H1 (cell line): ENCODE measurements at regions not wholly inside any gene's neighbourhood (a gene's known extent, or its start where the extent isn't known, plus 50 kb on each side); places are given as distances from the start of the nearest gene placed in this dataset.

Experiments used
- ASH2L ChIP-seq: fragments of 200-600, 300-600 bp; sonication (generic); IDR thresholded peaks from one replicate; pipeline ENCODE4 v1.7.1; 2017; ENCODE audit warnings: low read length
- TF ChIP-seq, protein P1 (sequence below): fragments of 300-600 bp; sonication (generic); IDR thresholded peaks from 2 replicates; pipeline ENCODE4 v1.7.1; 2012; ENCODE audit warnings: low read length, moderate library complexity, mild to moderate bottlenecking, inconsistent platforms; ENCODE audit not compliant: insufficient replicate concordance

DNA sequence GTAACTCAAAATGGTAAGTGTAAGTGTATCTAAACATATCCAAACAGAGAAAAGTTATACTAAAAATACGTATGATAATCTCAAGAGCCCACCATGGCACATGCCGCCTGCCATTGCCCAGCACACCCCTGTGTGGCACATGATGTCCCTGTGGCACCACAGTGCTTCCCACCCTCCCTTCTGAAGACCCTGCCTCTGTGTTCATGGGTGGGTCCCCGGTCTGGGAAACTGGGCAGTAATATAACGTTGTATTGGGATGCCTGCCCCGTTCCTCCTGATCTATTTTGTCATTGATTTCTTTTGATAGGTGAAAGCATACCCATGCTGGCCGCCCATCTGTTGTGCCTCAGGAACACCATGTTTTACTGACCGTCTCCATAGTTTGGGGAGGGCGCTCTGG, 296.8 kb upstream of the SHH start (continued):
- TF ChIP-seq, protein P1, sequence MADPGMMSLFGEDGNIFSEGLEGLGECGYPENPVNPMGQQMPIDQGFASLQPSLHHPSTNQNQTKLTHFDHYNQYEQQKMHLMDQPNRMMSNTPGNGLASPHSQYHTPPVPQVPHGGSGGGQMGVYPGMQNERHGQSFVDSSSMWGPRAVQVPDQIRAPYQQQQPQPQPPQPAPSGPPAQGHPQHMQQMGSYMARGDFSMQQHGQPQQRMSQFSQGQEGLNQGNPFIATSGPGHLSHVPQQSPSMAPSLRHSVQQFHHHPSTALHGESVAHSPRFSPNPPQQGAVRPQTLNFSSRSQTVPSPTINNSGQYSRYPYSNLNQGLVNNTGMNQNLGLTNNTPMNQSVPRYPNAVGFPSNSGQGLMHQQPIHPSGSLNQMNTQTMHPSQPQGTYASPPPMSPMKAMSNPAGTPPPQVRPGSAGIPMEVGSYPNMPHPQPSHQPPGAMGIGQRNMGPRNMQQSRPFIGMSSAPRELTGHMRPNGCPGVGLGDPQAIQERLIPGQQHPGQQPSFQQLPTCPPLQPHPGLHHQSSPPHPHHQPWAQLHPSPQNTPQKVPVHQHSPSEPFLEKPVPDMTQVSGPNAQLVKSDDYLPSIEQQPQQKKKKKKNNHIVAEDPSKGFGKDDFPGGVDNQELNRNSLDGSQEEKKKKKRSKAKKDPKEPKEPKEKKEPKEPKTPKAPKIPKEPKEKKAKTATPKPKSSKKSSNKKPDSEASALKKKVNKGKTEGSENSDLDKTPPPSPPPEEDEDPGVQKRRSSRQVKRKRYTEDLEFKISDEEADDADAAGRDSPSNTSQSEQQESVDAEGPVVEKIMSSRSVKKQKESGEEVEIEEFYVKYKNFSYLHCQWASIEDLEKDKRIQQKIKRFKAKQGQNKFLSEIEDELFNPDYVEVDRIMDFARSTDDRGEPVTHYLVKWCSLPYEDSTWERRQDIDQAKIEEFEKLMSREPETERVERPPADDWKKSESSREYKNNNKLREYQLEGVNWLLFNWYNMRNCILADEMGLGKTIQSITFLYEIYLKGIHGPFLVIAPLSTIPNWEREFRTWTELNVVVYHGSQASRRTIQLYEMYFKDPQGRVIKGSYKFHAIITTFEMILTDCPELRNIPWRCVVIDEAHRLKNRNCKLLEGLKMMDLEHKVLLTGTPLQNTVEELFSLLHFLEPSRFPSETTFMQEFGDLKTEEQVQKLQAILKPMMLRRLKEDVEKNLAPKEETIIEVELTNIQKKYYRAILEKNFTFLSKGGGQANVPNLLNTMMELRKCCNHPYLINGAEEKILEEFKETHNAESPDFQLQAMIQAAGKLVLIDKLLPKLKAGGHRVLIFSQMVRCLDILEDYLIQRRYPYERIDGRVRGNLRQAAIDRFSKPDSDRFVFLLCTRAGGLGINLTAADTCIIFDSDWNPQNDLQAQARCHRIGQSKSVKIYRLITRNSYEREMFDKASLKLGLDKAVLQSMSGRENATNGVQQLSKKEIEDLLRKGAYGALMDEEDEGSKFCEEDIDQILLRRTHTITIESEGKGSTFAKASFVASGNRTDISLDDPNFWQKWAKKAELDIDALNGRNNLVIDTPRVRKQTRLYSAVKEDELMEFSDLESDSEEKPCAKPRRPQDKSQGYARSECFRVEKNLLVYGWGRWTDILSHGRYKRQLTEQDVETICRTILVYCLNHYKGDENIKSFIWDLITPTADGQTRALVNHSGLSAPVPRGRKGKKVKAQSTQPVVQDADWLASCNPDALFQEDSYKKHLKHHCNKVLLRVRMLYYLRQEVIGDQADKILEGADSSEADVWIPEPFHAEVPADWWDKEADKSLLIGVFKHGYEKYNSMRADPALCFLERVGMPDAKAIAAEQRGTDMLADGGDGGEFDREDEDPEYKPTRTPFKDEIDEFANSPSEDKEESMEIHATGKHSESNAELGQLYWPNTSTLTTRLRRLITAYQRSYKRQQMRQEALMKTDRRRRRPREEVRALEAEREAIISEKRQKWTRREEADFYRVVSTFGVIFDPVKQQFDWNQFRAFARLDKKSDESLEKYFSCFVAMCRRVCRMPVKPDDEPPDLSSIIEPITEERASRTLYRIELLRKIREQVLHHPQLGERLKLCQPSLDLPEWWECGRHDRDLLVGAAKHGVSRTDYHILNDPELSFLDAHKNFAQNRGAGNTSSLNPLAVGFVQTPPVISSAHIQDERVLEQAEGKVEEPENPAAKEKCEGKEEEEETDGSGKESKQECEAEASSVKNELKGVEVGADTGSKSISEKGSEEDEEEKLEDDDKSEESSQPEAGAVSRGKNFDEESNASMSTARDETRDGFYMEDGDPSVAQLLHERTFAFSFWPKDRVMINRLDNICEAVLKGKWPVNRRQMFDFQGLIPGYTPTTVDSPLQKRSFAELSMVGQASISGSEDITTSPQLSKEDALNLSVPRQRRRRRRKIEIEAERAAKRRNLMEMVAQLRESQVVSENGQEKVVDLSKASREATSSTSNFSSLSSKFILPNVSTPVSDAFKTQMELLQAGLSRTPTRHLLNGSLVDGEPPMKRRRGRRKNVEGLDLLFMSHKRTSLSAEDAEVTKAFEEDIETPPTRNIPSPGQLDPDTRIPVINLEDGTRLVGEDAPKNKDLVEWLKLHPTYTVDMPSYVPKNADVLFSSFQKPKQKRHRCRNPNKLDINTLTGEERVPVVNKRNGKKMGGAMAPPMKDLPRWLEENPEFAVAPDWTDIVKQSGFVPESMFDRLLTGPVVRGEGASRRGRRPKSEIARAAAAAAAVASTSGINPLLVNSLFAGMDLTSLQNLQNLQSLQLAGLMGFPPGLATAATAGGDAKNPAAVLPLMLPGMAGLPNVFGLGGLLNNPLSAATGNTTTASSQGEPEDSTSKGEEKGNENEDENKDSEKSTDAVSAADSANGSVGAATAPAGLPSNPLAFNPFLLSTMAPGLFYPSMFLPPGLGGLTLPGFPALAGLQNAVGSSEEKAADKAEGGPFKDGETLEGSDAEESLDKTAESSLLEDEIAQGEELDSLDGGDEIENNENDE: no peak
- no peak for TF ChIP-seq ASH2L
